Stimulated activated naive CD8-positive, alpha-beta T cell treated with anti-CD3 and anti-CD28 coated beads, Interleukin-15, amount 100 ng/mL, for 72 hours (primary cell): ENCODE measurements at regions not wholly inside any gene's neighbourhood (a gene's known extent, or its start where the extent isn't known, plus 50 kb on each side); places are given as distances from the start of the nearest gene placed in this dataset.

Source experiments
- ATAC-seq: fragments of 150-1000 bp; cut with Tn5 transposase; 2 replicates; pipeline ENCODE4 v1.10.0; 2021; ENCODE audit warnings: mild to moderate bottlenecking, moderate library complexity
- DNase-seq, 2 donors: peaks; one replicate each; pipeline ENCODE4 v3.0.0; 2021 to 2022
- H3K27ac Mint-ChIP-seq, 2 donors: one replicate each; pipeline ENCODE4 v1.8.0; 2022; ENCODE audit warnings: mild to moderate bottlenecking in 2 of 2, mixed read lengths in 2 of 2, moderate library complexity in 2 of 2
- H3K27me3 Mint-ChIP-seq: one replicate; pipeline ENCODE4 v1.8.0; 2022; ENCODE audit warnings: mixed read lengths
- H3K4me1 Mint-ChIP-seq: one replicate; pipeline ENCODE4 v1.8.0; 2022; ENCODE audit warnings: mild to moderate bottlenecking, mixed read lengths
- H3K4me3 Mint-ChIP-seq, 2 donors: one replicate each; pipeline ENCODE4 v1.8.0; 2022; ENCODE audit warnings: mild to moderate bottlenecking in 2 of 2, mixed read lengths in 2 of 2, moderate library complexity in 1 of 2
- H3K9me3 Mint-ChIP-seq, 2 donors: one replicate each; pipeline ENCODE4 v1.8.0; 2022; ENCODE audit warnings: mixed read lengths in 2 of 2

DNA sequence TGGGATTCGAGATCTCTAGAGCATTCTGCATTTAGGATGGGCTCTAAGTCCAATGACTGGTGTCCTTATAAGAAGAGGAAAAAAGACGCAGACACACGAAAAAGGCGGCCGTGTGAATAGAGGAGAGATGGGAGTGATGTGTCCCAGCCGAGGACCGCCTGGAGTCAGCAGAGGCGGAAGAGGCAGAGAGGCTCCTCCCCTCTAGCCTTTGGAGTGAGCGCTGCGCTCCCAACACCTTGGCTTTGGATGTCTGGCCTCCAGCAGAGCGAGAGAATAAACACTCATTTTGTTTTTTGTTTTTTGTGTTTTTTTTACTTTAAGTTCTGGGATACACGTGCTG is 83.0 kb upstream of the RTL6 start:
- Mint-ChIP-seq H3K27ac (no peak overlapping the region), H3K27me3 (peaks cover 39% of the 10 kb centered on the region), H3K9me3 (no peaks in the 10 kb centered on the region), H3K4me1 (peaks cover 2% of the 10 kb centered on the region), H3K4me3 (no peak overlapping the region)
- no peak for ATAC-seq
- DNase-seq, result no peak

DNA sequence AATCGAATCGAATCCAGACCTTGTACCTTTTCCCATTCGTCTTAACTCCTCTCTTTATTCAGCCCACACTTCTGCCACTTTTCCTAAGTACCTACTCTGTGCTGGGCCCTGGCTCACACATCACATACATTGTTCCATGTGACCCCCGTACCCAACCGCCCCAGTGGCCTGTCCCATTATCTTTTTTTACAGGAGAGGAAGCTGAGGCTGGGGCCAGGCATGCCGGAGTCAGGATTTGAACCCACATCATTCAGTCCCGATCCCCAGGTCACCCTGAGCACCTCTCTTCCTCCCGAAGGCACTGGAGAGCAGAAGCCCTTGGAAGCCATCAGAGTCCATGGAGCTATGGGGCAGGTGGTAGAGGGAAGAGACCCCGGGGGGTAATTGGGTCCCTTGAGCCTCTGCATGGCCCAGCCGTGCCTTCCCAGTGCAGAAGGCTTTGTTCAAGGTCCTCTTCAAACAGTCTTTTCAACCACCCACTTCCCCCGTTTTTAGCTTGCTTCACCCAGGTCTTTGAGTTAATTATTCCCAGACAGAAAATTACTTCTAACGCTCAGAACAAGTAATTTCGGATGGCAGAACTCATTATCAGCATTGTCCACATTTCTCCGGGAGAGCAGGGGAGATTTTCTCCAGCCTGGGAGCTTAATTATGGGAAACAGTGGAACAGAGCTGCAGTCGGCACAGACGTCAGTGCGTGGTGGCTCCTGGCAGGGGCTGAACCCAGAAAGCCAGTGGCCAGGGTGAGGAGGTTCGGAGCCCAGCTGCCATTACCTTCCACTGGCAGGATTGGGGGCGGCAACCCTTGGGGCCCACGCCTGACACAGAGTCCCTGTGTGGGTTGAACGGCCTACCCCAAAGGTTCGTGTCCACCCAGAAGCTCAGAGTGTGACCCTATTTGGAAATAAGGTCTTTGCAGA is 82.4 kb upstream of the RTL6 start:
- H3K27ac Mint-ChIP-seq, result no peak overlapping the region
- DNase-seq, result no peak
- H3K4me3 Mint-ChIP-seq, result no peak overlapping the region
- peaks cover 39% of the 10 kb centered on the region for H3K27me3 Mint-ChIP-seq
- ATAC-seq, result no peak
- H3K9me3 Mint-ChIP-seq, result no peaks in the 10 kb centered on the region
- H3K4me1 Mint-ChIP-seq, result peaks cover 3% of the 10 kb centered on the region

DNA sequence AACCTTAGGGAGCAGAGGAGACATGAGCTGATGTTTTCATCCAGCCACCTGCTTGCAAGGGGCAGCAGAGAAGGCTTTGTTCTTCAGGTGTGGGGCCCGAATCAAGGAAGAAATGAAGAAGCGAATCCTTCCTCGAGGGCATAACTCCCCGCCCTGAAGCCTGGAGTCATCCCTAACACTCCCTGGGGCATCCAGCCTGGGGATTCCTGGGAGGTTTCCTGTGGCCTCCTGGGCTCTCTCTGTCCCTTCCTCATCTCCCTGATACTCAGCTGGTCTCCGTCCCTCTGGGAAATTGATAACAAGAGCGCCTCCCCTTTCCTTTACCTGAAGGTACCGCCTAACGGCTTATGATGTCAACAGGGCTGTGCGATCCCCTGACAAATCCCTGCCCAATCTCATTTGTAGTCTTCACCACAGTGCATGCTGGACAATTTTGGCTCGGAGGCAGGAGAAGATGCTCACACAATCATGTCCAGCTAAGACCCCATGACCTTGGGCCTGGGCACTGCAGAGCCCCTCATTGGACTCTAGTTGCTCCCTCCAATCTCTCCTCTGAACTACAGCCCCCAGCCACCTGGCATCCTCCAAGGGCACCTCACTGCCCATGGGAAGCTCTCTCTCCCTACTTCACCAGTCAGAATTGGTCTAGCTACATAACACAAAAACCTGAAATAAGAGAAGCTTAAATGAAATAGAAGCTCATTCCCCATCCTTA is 80.6 kb upstream of the RTL6 start:
- H3K27me3 Mint-ChIP-seq, result peaks cover 30% of the 10 kb centered on the region
- DNase-seq (no peak), ATAC-seq (no peak)
- H3K4me3 Mint-ChIP-seq, result no peak overlapping the region
- H3K4me1 Mint-ChIP-seq, result peaks cover 6% of the 10 kb centered on the region
- H3K9me3 Mint-ChIP-seq, result no peaks in the 10 kb centered on the region
- H3K27ac Mint-ChIP-seq, result no peak overlapping the region

DNA sequence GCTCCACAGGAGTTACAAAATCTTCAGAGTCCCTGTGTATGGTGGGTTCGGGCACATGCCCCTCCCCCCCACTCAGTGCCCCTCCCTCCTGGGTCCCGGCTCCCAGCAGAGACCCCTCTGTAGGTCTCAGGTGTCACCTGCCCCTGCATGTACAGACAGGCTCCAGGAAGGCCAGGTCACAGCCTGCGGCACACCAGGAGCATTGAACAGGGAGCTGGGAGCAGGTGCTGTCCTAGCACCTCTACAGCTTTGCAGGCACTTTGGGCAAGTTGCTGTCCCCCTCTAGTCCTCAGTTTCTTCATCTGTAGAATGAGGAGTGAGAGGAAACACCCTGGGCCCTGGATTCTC is 80.1 kb upstream of the RTL6 start:
- Mint-ChIP-seq H3K4me3 (no peak overlapping the region), H3K27ac (no peak overlapping the region), H3K9me3 (no peaks in the 10 kb centered on the region), H3K4me1 (peaks cover 6% of the 10 kb centered on the region), H3K27me3 (peaks cover 26% of the 10 kb centered on the region)
- ATAC-seq (no peak), DNase-seq (no peak)

DNA sequence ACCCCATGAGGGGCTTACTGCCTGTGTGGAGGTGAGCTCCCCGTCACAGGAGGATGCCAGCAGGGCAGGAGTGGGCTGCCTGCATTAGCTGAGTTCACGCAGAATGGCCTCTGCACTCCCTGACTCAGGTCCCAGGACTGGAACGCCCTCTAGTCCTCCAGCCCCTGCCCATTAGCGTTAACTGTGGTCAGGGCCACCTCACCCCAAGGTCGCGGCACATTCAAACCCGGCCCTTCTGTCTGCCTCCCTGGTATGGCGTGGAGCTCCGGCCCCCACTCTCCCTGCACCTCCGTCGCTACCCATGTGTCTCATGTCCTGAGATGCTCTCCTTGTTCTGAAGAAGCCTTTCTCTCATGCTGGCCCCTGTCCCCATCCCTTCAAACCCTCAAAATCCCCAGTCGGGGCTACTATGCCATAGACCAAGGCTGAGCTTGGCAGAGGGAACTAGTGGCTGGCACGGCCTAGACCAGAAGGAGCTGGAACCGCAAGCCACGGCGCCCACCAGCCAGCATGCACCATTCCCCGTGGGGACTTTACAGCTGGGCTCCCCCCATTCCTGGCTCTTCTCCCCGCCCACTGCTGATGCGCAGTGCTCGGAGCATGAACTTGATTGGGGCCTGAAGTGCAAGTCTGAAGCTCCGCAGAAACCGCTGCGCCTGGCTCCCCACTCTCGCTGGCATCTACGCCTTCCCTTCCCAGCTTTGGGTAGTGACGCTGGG is 79.5 kb upstream of the RTL6 start:
- no peak overlapping the region for H3K4me3 Mint-ChIP-seq
- H3K27me3 Mint-ChIP-seq, result peaks cover 21% of the 10 kb centered on the region
- ATAC-seq (no peak), DNase-seq (no peak)
- peaks cover 6% of the 10 kb centered on the region for H3K4me1 Mint-ChIP-seq
- H3K27ac Mint-ChIP-seq, result peak overlapping the region in 1 of 2 donors; percentile 31
- no peaks in the 10 kb centered on the region for H3K9me3 Mint-ChIP-seq

DNA sequence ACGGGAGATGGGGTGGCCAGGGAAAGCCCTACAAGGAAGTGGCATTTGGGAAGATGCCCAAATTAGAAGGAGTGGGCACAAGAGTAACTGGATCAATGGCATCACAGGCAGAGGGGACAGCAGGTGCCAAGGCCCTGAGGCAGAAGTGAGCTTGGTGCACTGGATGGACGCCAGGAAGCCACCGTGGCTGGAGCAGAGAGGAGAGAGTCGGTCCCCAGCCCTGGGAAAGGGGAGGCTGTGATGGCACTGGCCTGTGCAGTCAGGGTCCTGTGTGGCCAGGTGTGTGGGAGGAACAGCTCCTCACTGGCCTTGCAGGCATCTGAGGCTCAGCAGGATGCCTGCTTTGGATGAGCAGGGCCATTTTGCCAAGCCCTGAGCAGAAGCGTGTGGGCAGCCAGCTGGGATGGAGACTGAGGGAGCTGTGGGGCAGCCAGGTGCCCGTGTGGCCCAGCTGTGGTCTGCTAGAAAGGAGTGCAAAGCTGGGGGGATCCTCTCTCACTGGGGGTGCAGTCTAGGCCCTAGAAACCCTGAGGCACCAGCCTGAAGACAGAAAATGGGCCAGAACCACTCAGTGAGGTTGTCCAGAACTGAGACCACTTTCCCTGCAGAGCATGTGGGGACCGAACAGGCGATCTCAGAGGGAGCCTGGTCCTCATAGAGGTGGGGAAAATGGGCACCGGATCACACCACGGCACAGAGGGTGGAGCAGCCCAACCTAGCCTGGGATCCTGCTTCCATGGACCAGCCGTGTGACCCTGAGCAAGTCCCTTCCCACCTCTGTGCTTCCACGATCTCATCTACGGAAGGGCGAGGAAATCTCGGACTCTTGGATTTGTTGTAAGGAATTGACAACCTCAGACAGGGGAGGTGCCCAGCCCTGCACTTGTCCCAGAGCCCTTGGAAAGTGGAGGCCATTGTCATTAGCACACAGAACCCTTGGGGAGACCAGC is 78.6 kb upstream of the RTL6 start:
- Mint-ChIP-seq H3K4me1 (peaks cover 6% of the 10 kb centered on the region), H3K9me3 (no peaks in the 10 kb centered on the region), H3K27me3 (peaks cover 20% of the 10 kb centered on the region), H3K4me3 (no peak overlapping the region), H3K27ac (no peak overlapping the region)
- no peak for ATAC-seq
- DNase-seq, result no peak

DNA sequence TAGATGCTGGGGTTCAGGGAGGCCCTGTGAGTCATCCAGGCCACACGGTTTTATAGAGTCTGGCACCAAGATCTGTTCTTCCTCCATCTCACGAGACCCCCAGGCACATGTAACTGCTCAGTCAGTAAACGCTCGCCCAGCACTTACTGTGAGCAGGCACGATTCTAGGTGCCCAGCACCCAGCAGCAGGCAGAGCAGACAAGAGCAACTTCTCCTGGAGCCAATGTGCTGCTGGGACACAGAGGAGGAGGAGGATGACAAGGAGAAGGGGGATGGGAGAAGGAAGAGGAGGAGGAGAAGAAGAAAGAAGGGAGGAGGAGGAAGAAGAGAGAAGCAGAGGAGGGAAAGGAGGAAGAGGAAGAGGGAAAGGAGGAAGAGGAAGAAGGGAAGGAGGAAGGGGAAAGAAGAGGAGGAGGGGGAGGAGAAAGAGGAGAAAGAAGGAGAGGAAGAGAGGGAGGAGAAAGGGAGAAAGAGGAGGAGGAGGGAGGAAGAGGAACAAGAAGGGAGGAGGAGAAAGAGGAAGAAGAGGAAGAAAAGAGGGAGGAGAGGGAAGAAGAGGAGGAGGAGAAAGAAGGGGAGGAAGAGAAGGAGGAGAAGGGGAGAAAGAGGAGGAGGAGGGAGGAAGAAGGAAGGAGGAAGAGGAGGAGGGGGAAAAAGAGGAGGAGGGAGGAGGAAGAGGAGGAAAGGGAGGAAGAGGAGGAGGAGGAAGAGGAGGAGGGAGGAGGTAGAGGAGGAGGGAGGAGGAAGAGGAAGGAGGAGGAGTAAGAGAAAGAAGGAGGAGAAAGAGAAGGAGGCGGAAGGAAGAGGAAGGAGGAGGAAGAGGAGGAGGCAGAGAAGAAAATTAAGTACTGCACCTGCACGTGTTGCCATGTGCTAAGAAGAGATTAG is 77.6 kb upstream of the RTL6 start:
- peak overlapping the region; percentile 28 to 49 for H3K27ac Mint-ChIP-seq
- ATAC-seq (no peak), DNase-seq (no peak)
- peaks cover 22% of the 10 kb centered on the region for H3K27me3 Mint-ChIP-seq
- H3K9me3 Mint-ChIP-seq, result no peaks in the 10 kb centered on the region
- H3K4me3 Mint-ChIP-seq, result no peak overlapping the region
- peaks cover 6% of the 10 kb centered on the region for H3K4me1 Mint-ChIP-seq

DNA sequence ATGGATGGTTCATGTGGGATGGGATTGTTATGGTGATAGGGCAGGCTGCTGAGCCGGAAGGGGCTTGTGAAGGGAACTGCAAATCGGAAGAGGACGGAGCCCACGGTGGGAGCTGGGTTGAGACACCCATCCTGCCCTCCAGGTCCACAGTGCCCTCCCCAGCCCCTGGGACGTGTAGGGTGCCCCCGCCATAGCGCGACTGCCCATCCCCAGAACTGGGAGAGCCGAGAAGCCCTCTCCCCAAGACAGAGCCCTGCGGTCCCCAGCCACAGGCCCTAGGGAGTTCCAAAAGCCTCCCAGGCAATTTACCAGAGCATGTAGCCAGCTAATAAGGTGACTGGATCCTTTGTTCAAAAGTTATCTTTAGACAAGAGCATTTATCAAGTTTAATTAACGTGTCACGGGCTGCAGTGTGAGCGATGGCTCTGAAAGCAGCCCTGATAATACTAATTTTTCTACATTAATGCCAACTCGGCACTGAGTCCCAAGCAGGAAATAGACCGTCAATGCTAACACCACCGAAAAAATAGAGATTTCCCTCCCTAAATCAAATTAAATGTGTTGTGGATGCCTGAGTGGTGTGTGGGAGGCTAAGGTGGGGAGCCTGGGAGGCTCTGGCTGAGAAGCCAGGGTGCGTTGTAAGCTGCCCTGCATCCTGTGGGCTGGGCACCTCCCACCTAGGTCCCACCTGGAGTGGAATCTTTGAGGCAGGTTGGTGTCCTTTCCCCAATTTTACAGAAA is 76.8 kb upstream of the RTL6 start:
- Mint-ChIP-seq H3K4me1 (peaks cover 6% of the 10 kb centered on the region), H3K4me3 (no peak overlapping the region), H3K27me3 (peaks cover 29% of the 10 kb centered on the region), H3K9me3 (no peaks in the 10 kb centered on the region), H3K27ac (no peak overlapping the region)
- DNase-seq (no peak), ATAC-seq (no peak)

DNA sequence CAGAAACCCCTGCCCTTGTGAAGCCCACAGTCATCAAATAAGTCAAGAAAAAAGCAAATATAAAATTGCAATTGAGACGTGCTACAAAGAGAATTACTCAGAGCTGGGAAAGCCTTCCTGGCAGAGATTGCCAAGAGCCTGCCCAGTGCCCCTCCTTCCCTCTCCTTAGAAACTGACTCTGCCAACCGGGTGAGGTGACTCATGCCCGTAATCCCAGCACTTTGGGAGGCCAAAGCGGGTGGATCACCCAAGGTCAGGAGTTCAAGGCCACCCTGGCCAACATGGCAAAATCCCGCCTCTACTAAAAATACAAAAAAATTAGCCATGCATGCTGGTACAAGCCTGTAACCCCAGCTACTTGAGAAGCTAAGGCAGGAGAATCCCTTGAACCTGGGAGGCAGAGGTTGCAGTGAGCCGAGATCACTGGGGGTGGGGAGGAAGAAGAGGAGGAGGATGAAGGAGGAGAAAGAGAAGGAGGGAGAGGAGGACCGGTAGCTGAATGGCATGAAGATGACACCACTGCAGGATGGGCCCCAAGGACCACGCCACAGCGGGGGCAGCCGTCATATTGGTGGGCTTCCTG is 76.1 kb upstream of the RTL6 start:
- peaks cover 29% of the 10 kb centered on the region for H3K27me3 Mint-ChIP-seq
- H3K27ac Mint-ChIP-seq, result no peak overlapping the region
- no peaks in the 10 kb centered on the region for H3K9me3 Mint-ChIP-seq
- no peak for ATAC-seq
- no peak for DNase-seq
- H3K4me3 Mint-ChIP-seq, result no peak overlapping the region
- peaks cover 6% of the 10 kb centered on the region for H3K4me1 Mint-ChIP-seq

DNA sequence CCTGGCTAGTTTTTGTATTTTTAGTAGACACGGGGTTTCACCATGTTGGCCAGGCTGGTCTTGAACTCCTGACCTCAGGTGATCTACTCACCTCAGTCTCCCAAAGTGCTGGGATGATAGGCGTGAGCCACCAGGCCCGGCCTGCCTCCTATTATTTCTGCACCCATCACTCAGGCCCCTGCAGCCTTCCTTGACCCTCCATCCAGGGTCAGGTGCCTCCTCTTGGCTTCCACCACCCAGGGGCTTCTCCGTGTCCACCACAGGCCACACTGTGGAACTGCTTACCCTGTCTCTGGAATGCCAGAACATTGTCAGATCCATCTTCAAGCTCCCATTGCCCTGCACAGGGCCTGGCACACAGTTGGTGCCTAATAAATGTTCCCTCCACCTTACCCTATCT is 75.4 kb upstream of the RTL6 start:
- peak overlapping the region in 1 of 2 donors; percentile 78 for H3K27ac Mint-ChIP-seq
- H3K27me3 Mint-ChIP-seq, result peaks cover 29% of the 10 kb centered on the region
- peaks cover 6% of the 10 kb centered on the region for H3K4me1 Mint-ChIP-seq
- no peak overlapping the region for H3K4me3 Mint-ChIP-seq
- DNase-seq, result no peak
- H3K9me3 Mint-ChIP-seq, result no peaks in the 10 kb centered on the region
- no peak for ATAC-seq

DNA sequence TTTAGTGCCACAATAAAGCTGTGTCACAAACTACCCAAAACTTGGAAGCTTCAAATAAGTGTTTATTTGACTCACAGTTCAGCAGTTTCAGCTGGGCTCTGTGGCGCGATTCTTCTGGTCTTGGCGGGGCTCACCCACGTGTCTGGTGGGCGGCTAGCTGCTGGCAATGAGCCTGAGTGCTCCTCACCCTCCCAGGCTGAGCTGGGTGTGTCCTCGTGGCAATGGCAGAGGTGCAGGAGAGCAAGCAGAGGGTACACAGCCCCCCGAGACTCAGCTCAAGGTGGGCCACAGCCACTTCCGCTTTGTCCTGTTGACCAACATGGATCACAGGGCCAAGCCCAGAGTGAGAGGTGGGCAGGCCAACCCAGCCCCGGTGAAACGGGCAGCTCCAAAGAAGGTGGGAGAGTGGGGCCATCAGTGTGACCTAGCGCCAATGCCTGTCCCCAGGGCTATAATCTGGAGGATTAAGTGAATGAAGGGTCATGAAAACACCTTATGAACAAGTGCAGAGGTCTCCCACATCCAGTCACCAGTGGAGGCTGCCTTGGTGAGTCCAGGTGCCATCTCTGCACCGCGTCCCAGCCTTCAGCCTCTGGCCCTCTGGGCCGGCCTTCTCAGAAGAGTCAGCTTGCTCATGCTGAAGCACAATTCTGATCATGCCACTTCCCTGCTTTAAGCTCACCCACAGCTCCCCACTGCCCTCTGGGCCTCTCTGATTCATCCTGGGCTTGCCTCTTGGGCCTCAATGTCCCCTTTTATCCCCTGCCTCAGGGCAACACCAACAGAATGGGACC is 74.6 kb upstream of the RTL6 start:
- DNase-seq (no peak), ATAC-seq (no peak)
- Mint-ChIP-seq H3K27ac (no peak overlapping the region), H3K4me1 (peaks cover 11% of the 10 kb centered on the region), H3K4me3 (no peak overlapping the region), H3K9me3 (no peaks in the 10 kb centered on the region), H3K27me3 (peaks cover 29% of the 10 kb centered on the region)

DNA sequence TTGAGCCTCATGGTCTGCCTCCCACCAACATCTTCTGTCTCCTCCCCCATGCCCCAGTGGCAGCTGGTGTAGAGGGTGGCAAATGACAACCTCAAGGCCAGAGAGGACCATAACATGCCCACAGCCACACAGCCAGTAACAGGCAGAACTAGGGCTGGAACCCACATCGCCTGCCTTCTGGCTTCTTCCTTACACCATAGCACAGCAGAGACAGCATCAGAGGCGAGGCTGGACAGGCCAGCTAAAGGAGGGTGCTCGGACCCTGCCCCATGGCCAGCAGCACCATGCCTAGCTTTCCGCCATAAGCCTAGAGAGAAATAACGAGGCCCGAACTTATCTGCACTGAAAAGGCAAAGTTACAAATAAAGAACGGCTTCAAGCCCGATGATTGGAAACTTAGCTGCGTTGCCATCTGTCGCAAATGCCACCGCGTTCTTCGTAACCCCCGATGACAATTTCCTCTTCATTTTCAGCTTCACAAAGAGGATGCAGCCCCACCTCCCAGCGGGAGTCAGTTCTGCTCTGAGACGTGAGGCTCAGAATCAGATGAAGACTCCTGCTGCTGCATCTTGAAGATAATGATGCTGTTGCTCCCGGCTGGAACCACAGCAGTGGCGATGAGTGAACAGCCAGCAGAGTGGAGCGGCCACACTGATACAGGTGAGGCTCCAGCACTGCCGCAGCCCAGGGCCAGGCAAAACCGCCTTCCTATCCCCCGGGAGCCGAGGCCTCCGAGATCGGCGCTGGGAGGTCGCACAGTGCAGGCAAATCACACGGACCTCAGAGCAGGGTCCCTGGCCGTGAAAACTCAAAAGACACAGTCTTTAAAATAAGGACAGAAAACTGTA is 73.8 kb upstream of the RTL6 start:
- DNase-seq, result no peak
- no peaks in the 10 kb centered on the region for H3K9me3 Mint-ChIP-seq
- H3K27me3 Mint-ChIP-seq, result peaks cover 29% of the 10 kb centered on the region
- H3K4me1 Mint-ChIP-seq, result peaks cover 13% of the 10 kb centered on the region
- H3K27ac Mint-ChIP-seq, result no peak overlapping the region
- ATAC-seq, result no peak
- no peak overlapping the region for H3K4me3 Mint-ChIP-seq
